ENCODE measurements at regions not wholly inside any gene's neighbourhood (a gene's known extent, or its start where the extent isn't known, plus 50 kb on each side); places are given as distances from the start of the nearest gene placed in this dataset.

- TF ChIP-seq CTCF (IDR thresholded peaks at IDR 0.05; ENCODE audit: low read length): no peak
- TF ChIP-seq EZH2 (IDR thresholded peaks at IDR 0.05; ENCODE audit: borderline replicate concordance, low read length): no peak
Observed at GRCh38 chr1:193413376-193413775, 227.0 kb upstream of the B3GALT2 start.
